NCI-H2081 (cell line): ENCODE measurements at regions not wholly inside any gene's neighbourhood (a gene's known extent, or its start where the extent isn't known, plus 50 kb on each side); places are given as distances from the start of the nearest gene placed in this dataset.

ENCODE experiments used
- DNase-seq, 2 experiments: peaks; one replicate each; lab custom pipeline; 2025; lab: John Stamatoyannopoulos, UW

- no peak for DNase-seq
Measured at GRCh38 chr3:79542-79941, 117.0 kb upstream of the CHL1 start.

- no peak for DNase-seq
Measured at GRCh38 chr3:82508-82907, 114.1 kb upstream of the CHL1 start.

GRCh38 chr3:83096-83495 lies 113.5 kb upstream of the CHL1 start:
- no peak for DNase-seq

- DNase-seq: no peak
Measured at GRCh38 chr3:85180-85579, 111.4 kb upstream of the CHL1 start.

GRCh38 chr3:88267-88666 lies 108.3 kb upstream of the CHL1 start:
- no peak for DNase-seq

- no peak for DNase-seq
Measured at GRCh38 chr3:93746-94145, 102.8 kb upstream of the CHL1 start.

GRCh38 chr3:96259-96658 lies 100.3 kb upstream of the CHL1 start:
- DNase-seq: no peak

GRCh38 chr3:97417-98258 lies 98.9 kb upstream of the CHL1 start:
- no peak for DNase-seq

- DNase-seq: no peak
Measured at GRCh38 chr3:98259-98654, 98.3 kb upstream of the CHL1 start.

GRCh38 chr3:99506-99905 lies 97.1 kb upstream of the CHL1 start:
- peak in 1 of 2 experiments; percentile 41 for DNase-seq

GRCh38 chr3:102484-102883 lies 94.1 kb upstream of the CHL1 start:
- no peak for DNase-seq

- DNase-seq: no peak
Measured at GRCh38 chr3:103991-104390, 92.6 kb upstream of the CHL1 start.

- DNase-seq: no peak
Measured at GRCh38 chr3:105585-105984, 91.0 kb upstream of the CHL1 start.

- DNase-seq: peak in 1 of 2 experiments; percentile 25
Measured at GRCh38 chr3:106619-107018, 89.9 kb upstream of the CHL1 start.

- DNase-seq: peak in 1 of 2 experiments; percentile 38
Measured at GRCh38 chr3:111143-112069, 85.2 kb upstream of the CHL1 start.

- DNase-seq: no peak
Measured at GRCh38 chr3:112773-113172, 83.8 kb upstream of the CHL1 start.

GRCh38 chr3:118666-119065 lies 77.9 kb upstream of the CHL1 start:
- DNase-seq: no peak

- DNase-seq: no peak
Measured at GRCh38 chr3:123341-123740, 73.2 kb upstream of the CHL1 start.

GRCh38 chr3:124557-125179 lies 71.9 kb upstream of the CHL1 start:
- DNase-seq: no peak

GRCh38 chr3:128515-129172 lies 67.9 kb upstream of the CHL1 start:
- no peak for DNase-seq

- peak in 1 of 2 experiments; percentile 31 for DNase-seq
Measured at GRCh38 chr3:131151-131888, 65.2 kb upstream of the CHL1 start.
